Esophagus mucosa (tissue), 1 donor: ENCODE measurements at regions not wholly inside any gene's neighbourhood (a gene's known extent, or its start where the extent isn't known, plus 50 kb on each side); places are given as distances from the start of the nearest gene placed in this dataset.

Source experiments
- ATAC-seq: fragments of 200-7000 bp; cut with Tn5 transposase; one replicate; pipeline ENCODE4 v1.9.1; 2020
- donor health status: DM: yes; HTN: yes; CAD: no.

GRCh38 chr18:24674200-24674599 is 213.8 kb downstream of the HRH4 start:
- ATAC-seq, result no peak

DNA sequence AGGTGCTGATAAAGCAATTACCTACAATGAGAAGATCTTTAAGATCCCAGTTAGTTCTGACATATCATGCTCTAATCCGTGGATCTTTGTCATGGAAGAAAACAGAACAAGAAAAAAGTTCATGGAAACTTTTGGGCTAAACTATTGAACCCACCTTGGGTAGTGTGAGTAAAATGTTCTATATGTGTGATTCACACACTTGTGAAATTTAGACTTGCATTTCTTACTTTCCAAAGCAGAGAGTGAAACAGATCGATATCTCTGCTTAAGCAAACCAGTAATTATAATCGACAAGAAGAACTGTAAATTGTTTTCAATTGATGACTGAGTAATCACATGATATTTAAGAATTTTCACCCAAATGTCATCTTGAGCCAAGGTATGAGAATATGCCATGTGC is 214.2 kb downstream of the HRH4 start:
- ATAC-seq, result no peak

DNA sequence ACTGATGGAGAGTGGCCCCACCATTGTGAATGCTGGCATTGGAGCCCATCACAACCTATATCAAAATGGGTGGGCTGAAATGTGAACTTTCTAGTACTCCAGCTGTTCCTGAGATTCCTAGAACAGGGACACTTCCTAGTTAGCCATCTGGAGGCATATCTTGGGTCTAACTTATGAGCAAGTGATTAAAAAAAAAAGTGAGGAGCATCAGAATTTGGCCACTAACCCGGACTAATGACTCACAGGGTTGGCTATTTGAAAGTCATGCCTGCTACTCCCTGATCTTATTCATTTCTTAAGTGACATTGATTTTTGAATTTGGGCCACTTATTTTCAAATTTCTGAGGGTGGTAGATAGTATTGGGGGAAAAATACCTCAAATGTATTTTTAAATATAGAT is 216.6 kb downstream of the HRH4 start:
- ATAC-seq, result no peak

DNA sequence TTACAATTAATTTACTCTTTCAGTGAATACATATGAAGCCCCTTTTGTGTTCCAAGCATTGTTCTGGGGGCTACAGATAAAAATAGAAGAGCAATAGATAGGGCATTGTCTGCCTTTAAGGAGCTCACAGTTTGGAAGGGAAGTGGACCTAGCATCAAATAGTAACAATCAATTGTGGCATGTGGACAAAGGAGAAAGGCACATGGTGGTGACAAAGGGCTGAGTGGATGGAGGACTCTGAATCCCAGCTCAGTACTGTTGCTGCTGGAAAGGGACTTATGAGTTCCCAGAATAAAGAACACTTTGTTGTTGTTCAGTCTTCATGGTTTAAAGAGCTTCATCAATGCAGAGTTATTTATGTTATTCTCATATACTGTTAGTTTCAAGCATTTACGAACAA is 217.7 kb downstream of the HRH4 start:
- ATAC-seq, result no peak

- no peak for ATAC-seq
Measured at GRCh38 chr18:24678626-24679025, 218.2 kb downstream of the HRH4 start.

GRCh38 chr18:24679062-24679461 is 218.6 kb downstream of the HRH4 start:
- no peak for ATAC-seq

DNA sequence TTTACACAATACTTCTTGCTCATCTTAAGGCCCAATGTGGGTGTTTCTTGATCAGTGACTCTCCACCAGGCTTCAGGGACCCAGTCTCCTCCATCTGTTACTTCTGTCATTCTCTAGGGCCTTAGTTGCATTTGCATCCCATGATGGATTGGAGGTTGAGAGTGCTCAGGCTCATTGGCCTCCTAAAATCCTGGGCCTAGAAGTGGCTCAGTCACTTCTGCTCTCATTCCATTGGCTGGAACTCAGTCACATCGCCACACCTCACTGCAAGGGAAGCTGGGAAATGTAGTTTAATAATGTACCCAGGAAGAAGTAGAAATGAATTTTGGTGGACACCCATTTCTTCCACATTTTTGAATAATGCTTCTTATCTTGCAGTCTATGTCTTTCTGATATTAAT is 223.5 kb downstream of the HRH4 start:
- no peak for ATAC-seq

DNA sequence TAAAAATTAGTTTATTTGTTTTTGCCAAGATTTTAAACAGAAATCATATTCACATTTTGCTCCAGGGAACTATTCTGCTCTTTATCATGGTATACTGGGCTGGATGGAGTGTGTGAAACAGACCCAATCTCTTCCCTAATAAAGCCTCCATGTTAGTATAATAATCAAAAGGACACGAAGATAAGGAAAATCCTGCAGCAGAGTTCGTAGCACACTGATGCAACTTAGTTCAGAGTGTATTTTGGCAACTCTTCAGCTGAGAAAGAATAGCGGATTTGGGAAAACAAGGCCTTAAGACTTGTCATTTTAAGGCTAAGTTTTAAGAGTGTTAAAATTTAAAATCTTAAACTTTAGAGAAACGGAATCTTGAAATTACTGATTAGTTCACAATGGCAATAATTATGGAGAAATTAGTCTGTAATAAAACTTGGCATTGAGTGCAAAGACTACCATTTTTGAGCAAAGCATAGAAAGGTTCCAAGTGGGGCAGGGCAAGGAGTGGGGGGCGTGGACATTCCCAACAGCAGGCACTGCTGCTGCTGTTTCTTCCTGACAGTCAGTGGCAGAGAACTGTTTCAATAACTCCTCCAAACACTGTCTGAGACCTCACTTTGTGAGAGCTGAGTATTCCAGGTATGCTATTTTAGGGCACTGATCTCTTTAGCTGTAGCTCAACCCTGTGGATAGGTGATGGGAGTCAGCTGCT is 225.0 kb downstream of the HRH4 start:
- ATAC-seq, result no peak

GRCh38 chr18:24695168-24695567 is 234.7 kb downstream of the HRH4 start:
- no peak for ATAC-seq

DNA sequence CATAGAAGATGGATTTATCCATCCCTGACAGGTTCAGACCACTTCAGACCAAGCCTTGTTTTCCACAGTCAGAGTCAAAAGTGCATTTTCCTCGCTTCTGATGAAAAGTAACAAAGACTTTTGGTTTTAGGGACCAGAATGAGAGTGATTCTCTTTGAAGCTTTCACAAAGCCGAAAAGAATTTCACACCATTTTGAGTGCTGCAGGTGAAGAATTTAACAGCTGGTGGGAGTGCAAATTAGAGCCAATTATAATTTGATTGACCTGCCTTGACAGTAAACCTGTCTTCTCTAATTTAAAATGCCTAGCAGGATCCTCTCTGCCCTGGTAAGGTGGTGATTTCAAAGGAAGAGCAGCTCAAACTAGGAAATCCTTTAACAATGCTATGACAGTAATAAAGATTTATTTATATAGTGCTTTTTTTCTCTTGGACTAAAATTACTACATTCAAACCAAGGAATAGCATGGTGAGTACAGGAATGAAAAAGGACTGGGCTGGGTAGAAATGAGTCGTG is 241.6 kb downstream of the HRH4 start:
- no peak for ATAC-seq

- no peak for ATAC-seq
Measured at GRCh38 chr18:24703316-24703715, 242.9 kb downstream of the HRH4 start.

- ATAC-seq, result no peak
Measured at GRCh38 chr18:24704946-24705630, 244.7 kb downstream of the HRH4 start.

GRCh38 chr18:24710474-24710873 is 250.0 kb downstream of the HRH4 start:
- ATAC-seq, result no peak

DNA sequence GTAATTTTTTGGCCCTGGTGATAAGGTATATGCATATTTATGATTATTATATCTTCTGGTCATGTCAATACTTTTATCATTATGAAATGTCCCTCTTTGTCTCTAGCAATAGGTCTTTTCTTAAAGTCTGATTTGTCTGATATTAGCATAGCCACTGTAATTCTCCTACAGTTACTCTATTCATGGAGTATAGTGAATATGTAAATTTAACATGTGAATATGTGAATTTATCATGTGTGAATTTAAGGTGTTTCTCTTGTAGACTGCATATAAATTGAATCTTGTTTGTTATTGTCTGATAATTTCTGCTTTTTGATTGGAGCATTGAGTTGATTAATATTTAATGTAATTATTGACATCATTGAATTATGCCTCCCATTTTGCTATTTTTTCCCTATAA is 259.4 kb downstream of the HRH4 start:
- no peak for ATAC-seq

DNA sequence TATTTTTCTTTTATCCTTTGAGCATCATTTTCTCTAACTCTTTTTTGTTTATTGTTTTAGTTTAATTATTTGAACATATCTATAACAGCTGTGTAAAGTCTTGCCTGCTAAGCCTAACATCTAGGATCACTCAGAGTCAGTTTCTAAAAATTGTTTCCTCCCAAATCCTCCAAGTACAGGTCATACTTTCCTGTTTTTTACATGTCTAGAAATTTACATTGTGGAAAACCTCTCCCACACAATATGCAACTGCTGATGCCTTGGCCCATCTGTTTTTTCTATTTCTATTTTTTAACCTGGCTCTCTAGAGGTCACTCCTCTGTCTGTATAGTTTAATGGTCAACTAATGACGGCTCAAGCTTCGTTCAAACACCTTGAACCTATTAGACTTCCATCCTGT is 261.0 kb downstream of the HRH4 start:
- ATAC-seq, result no peak

GRCh38 chr18:24725644-24726415 is 265.4 kb downstream of the HRH4 start:
- ATAC-seq, result no peak

GRCh38 chr18:24726727-24727492 is 266.5 kb downstream of the HRH4 start:
- ATAC-seq, result no peak

DNA sequence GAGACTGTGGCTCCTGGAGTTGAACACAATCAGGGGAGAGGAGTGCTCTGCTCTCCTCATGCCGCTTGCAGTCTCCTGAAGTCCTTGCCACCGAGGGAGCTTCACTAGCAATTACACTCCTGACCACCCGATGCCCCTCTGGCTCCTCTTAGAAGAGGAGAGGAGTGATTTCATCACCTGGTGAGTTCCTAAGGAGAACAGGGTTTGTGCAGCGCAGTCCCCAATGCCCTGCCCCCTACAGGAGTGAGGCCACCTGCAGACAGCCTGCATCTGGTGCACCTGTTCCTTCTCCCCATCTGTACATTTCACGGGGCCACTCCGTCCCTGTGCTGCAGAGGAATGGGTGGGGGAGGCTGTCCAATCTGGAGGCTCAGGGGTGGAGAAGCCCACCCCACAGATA is 267.2 kb downstream of the HRH4 start:
- ATAC-seq, result no peak

DNA sequence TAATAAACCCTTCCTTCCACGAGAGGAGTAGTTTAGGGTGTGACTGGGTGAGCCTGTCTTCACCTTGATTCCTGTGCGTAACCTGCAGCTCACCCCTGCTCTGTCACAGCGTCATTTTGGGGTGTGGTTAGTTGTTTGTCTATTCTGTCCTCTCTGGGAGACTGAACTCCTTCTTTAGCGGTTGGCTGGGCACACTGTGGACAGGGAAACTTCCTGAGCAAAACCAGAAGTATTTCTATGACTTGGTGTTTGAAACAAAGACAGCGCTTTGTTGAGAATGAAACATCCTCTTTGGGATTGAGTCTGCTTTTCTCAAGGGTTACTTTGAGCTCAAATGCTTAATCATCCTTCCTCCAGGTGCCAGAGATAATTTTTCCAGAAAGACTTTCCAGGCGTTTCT is 270.7 kb downstream of the HRH4 start:
- peak; percentile 95 for ATAC-seq

DNA sequence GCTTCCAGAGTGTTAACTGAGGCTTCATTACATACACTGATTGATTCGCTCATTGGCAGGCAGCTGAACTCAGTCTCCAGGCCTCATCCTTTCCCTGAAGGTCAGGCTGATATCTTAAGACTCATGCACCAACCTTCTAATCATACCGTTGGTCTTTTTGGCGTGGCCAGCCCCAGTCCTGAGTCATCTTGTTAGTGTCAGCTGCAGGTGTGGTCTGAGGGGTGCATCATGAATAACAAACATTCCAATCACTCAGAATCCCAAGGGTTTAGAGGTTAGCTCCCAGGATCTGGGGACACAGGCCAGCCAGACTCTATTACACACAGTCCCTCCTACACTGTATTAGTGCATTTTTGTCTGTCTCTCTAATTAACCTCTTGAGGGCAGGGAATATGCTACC is 271.5 kb downstream of the HRH4 start:
- ATAC-seq, result peak; percentile 63

GRCh38 chr18:24734058-24734457 is 273.6 kb downstream of the HRH4 start:
- ATAC-seq, result peak; percentile 40

DNA sequence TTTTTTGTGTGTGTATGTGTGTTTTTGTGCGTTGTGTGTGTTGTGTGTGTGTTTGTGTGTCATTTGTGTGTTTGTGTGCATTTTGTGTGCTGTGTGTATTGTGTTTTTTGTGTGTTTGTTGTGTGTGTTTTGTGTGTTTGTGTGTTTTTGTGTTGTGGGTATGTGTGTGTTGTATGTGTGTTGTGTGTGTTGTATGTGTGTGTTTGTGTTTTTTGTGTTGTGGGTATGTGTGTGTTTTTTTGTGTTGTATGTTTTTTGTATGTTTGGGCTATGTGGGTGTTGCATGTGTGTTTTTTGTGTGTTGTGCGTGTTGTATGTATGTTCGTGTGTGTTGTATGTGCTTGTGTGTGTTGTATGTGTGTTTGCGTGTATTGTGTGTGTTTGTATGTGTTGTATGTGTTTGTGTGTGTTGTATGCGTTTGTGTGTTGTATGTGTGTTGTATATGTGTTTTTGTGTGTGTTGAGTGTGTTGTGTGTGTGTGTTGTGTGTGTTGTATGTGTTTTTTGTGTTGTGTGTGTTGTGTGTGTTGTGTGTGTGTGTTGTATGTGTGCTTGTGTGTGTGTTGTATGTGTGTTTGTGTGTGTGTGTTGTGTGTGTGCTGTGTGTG is 275.3 kb downstream of the HRH4 start:
- ATAC-seq, result no peak
